DMS79 (cell line): ENCODE measurements at regions not wholly inside any gene's neighbourhood (a gene's known extent, or its start where the extent isn't known, plus 50 kb on each side); places are given as distances from the start of the nearest gene placed in this dataset.
"Not testable (repeated sequence)": the region's sequence is repeated elsewhere in the genome, so short reads cannot be mapped to it uniquely, and the experiment has no call there.

ENCODE experiments used
- DNase-seq: peaks from one replicate; lab custom pipeline; 2025; lab: John Stamatoyannopoulos, UW

DNA sequence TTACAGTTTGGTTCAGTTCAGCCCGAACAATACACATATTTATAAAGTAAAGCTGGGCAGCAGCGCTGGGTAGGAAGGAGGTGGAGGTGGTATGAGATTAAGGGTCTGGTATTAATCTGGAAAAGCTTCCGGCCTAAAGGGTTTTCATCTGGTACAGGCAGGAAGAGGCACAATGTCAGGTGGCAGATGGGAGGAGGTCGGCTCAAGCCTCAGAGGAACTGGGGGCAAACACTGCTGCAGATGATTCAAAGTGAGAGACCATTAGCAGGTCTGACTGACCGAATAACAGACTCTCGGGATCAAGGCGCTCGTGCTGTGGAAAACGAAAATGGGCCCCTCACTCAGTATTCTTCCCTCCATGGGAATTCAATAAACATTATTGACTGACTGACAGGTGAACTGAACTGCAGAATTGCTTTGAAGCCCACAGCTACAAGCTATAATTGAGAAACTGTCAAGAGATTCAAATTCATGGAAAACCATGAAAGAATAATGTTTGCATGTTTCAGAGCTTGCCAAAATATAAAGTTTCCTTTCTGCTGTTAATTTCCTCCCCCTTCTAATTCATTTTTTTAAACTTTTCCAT lies 75.3 kb downstream of the TMEM167A start:
- no peak for DNase-seq

DNA sequence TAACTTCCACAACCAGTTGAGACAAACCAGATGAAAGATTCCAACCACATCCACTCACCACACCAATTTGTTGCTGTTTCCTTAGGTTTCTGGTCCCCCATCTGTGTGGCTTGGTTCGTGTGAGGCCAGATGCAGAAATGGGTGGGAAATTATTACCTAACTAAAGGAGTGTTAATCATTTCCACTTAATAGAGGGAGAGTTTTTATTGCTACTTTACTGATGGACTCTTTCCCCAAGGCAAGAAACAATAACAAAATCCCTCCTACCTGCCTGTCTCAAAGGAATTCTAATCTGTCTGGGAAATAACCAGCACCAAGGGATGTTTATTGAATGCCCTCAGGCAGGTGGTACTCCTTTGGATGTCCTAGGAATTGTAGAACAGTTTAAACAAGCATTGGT lies 76.3 kb downstream of the TMEM167A start:
- DNase-seq, result no peak

DNA sequence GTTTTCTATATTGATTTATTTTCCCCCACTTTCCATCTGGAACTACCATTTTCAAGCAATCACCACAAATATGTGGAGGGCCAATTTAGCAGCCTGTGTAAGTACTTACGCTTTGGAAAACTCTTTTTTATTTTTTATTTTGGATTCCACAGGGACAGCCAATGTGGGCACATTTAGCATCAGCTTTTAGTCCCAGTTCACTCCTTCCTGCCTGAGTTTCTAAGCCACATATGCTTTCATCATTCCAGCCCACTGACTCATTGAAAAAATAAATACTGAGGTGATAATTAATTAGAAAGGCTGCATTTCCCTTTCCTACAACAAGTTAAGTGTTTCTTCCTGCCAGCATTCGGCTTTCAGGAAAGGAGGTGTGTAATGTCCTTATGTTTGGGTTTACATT lies 76.8 kb downstream of the TMEM167A start:
- DNase-seq, result no peak

DNA sequence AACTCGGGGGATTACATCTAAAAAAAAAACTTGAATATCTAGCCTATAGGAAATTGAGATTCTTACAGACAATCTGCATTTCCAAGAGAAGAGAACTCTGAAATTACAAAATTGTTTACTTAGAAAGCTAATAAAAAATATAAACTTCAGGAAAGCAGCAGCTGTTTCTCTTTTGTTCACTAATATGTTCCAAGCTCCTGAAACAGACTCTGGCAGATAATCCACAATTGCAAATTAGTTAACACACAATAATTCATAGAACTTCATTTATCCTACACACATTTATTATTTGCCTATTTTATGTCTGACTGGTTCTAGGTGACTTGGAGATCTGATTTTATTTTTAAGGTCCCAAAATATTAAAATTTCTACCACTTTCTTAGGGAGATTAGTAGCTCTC lies 83.8 kb downstream of the TMEM167A start:
- DNase-seq, result no peak

DNA sequence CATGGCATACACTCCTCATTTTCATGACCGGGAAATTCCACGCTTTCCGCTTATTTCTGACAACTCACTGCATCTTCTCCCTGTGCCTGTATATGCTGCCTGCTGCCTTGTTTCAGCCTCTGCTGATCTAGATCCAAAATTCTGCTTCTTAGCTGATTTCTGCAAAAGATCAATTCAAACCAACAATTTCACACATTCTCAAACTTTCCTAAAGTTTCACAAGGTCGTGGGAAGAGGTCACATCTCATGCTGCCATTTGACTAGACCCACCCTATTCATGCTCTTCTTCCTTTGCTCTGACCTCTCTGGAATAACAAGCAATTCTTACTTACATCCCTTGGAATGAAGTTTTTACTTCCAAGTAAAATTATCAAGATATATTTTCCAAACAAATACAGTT lies 84.5 kb downstream of the TMEM167A start:
- DNase-seq, result no peak

DNA sequence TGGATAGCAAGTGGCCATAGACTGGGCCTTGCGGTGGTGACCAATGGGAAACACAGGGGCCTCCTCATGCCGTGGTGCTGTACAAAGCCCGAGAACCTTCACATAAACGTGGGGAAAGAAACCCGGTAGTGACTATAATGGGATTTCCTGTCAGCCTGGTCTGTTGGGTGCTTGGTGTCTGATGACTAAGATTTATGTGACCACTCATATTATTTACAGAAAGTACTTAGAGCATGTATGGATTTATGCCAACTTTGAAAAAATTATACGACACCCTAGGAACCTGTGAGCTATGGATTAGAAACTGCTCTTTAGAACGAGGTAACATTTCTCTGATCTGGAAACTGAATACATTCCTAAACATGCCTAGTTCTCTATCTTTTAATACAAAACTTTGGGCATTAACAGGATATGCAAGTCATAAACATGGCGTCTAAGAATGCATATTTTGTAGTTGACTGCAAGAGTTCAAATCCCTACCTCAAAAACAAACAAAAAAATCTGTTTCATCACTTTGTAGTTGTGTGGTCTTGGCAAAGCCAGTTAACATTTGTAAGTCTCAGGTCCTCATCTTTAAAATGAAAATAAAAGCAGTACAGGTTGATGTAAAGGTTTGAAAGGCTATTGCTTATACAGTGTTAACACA lies 85.4 kb downstream of the TMEM167A start:
- DNase-seq, result no peak

DNA sequence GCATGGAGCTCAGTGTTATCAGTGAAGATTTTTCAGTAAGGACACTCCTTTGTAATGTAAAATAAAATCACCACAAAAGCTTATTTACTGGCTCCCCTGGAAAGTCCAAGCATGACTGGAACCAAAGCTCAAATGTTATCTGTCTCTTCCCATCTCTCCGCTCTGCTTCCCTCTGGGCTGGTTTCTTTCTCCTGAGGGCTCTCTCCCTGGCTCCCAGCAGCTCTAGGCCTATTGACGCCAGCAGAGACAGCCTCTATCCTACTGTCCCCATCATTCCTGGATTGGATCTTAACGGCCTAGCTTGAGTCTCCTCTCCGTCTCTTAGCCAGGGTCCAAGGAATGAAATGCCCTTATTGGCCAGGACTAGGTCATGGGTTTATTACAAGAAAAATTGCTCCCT lies 86.1 kb downstream of the TMEM167A start:
- DNase-seq, result no peak

DNA sequence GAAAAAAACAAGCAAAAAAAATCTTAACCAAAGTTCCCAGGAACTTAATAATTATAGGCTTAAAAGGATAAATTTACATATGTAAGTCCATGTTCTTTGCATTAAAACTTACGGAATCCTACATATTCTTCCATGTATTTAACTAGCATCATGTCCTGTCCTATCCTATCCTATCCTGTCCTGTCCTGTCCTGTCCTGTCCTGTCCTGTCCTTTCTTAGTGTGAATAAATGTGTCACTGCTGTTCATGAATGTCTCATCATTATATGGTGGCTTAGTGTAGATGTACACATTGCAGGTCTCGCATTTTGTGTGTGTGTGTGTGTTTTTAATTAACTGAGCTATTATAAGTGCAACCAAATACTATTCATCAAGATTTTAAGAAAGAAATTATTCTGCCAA lies 90.0 kb downstream of the TMEM167A start:
- DNase-seq, result no peak

DNA sequence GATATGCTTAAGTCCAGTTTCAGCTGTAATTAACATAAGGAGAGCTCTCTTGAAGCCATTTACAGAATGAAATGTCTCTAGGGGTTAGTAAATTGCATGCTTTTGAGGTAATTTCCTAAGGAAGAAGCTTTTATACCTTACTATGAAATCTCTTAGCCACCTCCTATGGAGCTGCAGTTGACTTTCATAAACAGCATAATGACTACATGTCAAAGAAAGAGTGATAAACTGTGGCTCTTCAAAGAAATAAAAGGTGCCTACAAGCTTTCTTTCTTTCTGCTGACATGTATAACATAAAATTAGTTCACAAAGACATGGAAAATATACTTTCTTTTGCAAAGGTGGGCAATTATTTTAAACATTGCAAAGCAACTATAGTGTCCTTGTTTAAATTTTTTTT lies 90.8 kb downstream of the TMEM167A start:
- DNase-seq, result no peak

DNA sequence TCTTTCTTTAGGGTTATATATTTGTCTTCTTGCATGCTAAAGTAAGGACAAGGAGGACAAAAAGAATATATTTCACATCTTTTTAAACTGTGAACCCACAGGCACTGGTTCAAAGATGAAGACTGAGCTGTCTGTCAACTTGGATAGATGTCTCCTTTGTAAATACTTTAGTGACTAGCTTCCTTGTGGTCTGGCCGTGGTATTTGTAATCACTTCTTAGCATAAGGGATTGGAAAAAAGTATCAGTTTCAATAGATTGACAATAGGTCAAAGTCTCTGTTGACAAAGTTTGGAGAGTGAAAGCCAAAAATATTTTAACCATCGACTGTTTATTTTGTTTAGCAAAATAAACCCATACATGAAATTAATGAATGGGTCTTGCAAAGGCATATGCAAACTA lies 91.4 kb downstream of the TMEM167A start:
- DNase-seq, result no peak

DNA sequence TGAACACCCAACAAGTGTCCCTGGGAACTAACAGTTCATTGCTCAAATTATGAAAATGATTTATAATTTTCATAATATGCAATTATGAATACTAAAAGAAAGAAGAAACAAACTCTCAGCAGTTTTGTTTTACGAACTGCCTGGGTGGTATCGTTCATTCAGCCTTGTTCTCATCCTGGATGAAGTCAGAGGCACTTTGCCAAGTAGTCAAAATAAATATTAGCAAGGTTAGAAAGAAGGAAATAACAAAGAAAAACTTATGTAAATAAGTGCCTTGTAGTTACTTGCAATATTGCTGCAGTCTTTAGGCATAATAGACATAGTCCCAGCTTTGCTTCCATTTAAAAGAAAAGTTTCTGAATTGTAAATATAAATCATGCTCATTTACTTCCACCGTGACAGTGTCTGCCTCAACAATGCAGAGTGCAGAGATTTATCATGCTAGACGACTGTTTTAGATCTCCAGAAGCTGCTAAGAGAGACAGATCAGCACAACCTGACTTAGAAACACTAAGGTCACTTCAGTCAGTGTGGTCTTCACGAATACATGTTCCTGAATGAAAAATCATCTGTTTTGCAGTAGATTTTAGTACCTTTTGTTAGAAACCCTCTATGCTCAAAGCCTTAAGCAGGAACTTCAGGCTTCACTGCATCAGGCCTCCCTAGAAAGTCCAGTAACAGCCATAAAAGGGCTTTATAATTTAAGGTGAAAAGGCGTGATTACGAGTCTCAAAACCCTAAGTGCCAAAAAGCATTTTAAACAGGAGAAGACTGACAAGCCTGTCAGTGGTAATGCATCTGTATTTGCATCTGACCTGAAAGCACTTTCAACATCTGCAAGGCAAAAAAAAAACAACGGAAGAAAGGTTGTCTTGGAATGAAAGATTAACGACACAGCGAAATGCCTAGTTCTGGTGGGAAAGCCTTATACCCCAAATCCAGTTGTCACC lies 92.1 kb downstream of the TMEM167A start:
- DNase-seq, result no peak

DNA sequence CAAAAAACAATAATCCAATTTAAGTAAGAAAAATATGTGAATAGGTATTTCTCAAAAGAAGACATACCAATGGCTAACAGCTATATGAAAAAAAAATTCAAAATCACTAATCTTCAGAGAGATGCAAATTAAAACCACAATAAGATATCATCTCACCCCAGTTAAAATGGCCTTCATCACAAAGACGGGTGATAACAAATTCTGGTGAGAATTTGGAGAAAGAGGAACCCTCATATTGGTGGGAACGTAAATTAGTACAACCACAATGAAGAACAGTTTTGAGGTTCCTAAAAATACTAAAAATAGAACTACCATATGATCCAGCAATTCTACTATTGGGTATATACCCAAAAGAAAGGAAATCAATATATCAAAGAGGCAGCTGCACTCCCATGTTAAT lies 94.3 kb downstream of the TMEM167A start:
- DNase-seq, result no peak

DNA sequence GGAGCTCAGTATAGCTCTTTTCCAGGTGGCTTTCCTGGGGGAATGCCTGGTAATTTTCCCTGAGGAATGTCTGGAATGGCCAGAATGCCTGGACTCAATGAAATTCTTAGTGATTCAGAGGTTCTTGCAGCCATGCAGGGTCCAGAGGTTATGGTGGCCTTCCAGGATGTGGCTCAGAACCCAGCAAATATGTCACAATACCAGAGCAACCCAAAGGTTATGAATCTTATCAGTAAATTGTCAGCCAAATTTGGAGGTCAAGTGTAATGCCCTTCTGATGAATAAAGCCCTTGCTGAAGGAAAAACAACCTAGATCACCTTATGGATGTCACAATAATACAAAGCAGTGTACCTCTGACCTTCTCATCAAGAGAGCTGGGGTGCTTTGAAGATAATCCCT lies 100.3 kb downstream of the TMEM167A start:
- not testable (repeated sequence) for DNase-seq

DNA sequence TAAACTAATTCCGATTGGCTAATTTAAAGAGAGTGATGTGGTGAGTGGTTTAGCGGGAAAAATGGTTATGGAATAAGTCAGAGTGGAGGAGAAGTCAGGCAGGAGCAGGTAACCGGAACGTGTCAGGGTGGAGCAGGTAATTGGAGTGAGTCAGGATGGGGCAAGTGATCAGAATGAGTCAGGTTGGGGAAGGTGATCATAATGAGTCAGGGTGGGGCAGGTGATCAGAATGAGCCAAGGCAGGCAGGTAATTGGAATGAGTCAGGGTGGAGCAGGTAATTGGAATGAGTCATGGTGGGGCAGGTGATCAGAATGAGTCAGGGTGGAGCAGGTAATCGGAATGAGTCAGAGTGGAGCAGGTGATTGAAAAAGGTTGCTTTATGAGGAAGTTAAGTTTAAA lies 101.4 kb downstream of the TMEM167A start:
- DNase-seq, result no peak

DNA sequence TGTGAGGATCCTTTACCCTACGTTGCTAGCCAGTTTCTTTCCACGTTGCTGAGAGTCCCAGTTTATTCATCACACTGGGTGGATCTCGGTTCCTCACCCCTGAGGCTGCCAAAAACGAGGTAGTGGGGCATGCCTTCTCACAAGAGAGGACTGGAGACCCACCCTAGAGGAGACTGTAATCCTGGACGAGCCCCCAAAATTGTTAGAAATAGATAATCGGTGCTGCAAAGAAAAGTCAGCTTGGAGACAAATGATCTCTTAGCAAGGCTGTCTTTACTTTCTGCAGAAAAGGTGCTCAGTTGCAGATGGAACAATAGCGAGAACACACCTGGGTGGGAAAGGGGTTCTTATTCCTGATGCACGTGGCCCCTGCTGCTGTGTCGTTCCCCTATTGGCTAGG lies 101.8 kb downstream of the TMEM167A start:
- no peak for DNase-seq

DNA sequence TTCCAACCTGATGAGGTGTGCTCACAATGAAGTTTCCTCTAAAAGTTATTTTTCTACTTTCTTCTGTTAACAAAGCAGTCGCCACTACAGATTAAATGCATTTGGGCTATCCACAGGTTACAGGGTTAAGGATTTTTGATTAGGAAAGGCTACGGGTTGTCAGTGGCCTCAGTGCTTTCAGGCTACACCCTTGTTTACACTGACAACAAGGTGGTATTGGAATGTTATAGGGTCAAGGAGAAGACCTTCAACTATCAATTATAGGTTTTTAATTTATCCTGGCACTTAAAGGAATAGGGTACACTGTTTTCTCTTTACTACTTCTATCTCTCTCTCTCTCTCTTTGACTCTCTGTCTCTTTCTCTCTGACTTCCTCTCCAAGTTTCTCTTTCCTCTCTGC lies 102.8 kb downstream of the TMEM167A start:
- DNase-seq, result not testable (repeated sequence)

DNA sequence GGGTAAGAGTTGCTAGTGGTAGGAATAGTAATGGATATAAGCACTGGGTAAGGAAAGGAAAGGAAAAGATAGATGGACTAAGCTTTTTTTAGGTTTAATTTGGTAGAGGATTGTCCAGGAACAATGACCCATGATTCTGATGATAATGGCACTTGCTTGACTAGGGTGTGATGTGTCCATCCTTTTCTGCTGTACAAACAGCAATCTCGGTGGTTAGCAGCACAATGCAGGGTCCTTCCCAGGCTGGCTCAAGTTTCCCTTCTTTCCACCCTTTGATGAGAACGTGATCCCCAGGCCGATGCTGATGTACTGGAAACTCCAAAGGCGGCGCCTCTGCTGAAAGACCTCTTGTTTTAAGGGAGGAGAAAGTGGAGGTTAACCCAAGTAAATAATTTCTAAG lies 105.3 kb downstream of the TMEM167A start:
- DNase-seq, result no peak

DNA sequence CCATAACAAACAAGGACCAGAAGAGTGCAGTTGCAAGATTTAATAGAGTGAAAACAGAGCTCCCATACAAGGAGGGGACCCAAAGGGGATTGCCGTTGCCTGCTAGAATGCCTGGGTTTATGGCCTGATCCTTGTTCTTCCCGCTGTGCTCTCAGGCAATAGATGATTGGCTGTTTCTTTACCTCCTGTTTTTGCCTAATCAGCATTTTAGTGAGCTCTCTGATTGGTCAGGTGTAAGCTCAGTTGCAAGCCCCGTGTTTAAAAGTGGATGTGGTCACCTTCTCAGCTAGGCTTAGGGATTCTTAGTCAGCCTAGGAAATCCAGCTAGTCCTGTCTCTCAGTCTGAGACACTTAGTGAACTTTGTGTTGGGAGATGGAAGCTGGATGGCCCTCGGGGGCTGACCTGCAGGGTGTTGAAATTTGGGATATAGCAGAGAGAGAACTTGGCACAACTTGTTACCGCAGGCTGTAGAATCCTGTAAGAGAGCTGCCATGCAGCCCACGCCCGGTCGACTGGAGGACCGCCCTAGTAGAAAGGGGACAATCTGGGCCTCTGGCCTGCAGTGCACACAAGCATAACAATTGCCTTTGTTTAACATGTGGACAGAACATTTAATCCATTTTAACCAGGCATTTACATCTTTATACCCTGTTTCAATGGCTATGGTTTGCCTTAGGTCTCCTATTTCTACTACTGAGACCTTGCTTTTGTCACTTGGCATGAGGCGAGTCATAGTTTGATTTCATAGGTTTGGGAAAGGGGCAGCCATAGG lies 106.0 kb downstream of the TMEM167A start:
- not testable (repeated sequence) for DNase-seq

DNA sequence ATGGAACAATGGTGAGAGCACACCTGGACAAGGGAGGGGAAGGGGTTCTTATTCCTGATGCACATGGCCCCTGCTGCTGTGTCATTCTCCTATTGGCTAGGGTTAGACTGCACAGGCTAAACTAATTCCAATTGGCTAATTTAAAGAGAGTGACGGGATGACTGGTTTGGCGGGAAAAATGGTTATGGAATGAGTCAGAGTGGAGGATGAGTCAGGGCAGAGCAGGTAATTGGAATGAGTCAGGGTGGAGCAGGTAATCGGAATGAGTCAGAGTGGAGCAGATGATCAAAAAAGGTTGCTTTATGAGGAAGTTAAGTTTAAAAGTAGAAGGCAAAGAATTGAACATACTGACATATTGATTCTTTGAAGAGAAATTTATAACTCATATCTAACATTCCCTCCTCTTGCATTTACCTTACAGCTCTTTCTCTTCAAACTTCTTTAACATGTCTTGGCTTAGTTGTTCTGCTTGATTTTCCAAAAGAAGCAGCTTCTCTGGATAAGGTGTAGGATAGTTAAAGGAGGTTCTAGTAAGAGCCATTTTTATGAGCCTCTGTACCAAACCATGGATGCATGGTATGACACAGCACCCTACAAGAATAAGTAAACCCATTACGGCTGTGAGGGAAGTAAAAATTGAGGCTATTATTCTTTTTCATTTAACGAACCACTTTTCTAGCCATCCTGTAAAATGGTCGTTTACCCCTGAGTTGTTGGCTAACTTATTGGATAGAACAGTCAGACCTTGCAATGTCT lies 107.8 kb downstream of the TMEM167A start:
- not testable (repeated sequence) for DNase-seq

DNA sequence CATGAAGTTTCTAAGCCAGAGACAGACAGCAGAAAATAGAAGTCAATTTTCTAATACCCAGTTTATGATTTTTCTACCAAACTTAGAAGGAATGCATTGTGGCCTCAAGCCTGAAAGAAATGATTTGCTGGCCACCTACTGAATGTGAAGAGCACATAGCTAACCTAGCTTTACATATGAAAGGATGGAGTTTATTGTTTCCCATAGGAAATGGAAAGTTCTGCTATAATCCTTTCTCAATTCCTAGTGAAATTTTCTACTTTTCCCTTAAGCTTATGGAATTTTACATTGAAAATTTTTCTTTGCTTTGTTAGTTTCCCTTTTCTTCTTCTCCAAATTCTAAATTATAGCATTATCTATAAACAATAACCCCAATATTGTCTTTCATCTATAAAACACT lies 110.1 kb downstream of the TMEM167A start:
- DNase-seq, result no peak

DNA sequence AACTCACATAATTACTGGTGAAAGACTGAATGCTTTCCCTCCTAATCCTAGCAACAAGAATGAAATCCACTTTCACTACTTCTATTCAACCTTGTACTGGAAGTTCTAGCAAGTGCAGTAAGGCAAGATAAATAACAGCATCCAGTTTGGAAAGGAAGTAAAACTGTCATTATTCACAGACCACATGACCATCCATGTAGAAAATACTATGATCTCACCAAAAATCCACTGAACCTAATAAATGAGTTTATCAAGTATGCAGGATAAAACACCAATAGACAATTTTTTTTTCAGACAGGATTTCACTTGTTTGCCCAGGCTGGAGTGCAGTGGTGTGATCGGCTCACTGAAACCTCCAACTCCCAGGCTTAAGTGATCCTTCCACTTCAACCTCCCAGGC lies 117.7 kb downstream of the TMEM167A start:
- no peak for DNase-seq

DNA sequence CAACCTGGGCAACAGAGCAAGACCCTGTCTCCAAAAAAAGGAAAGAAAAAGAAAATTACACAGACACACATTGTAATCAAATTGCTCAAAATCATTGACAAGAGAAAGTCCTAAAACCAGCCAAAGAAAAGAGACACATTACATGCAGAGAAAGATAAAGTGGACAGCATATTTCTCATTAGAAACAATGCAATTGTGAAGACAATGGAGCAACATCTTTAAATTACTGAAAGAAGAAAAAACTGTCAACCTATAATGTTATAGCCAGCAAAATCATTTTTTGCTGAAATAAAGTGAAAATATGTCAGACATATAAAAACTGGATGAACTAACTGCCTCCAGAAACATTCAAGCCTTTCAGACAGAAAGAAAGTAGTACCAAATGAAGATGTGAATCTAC lies 120.6 kb downstream of the TMEM167A start:
- DNase-seq, result no peak
